SU-DHL-6 (cell line): ENCODE measurements at regions not wholly inside any gene's neighbourhood (a gene's known extent, or its start where the extent isn't known, plus 50 kb on each side); places are given as distances from the start of the nearest gene placed in this dataset.
"Not testable (repeated sequence)": the region's sequence is repeated elsewhere in the genome, so short reads cannot be mapped to it uniquely, and the experiment has no call there.

Experiments
- H2AFZ ChIP-seq: fragments of 200-600 bp; sonication (generic); 2 replicates; pipeline ENCODE4 v1.6.1; 2014; ENCODE audit warnings: low read depth, mild to moderate bottlenecking, moderate library complexity, mixed read lengths, antibody characterized with exemption, low read length; ENCODE audit not compliant: severe bottlenecking
- H3F3A ChIP-seq: fragments of 200-600 bp; shearing (Covaris generic); 2 replicates; pipeline ENCODE4 v1.6.0; 2016; ENCODE audit warnings: antibody characterized with exemption, mild to moderate bottlenecking; ENCODE audit not compliant: insufficient read depth
- H3K27ac ChIP-seq: fragments of 200-600 bp; sonication (generic); 2 replicates; pipeline ENCODE4 v1.5.1; 2016; ENCODE audit warnings: low read depth, mild to moderate bottlenecking, low read length, moderate library complexity, mixed read lengths
- H3K27me3 ChIP-seq: fragments of 200-600 bp; sonication (generic), shearing (Covaris generic); 2 replicates; pipeline ENCODE4 v1.6.0; 2014; ENCODE audit warnings: mild to moderate bottlenecking, low read length
- H3K36me3 ChIP-seq: fragments of 200-600 bp; sonication (generic); 2 replicates; pipeline ENCODE4 v1.6.1; 2014; ENCODE audit warnings: mild to moderate bottlenecking, low read length, mixed read lengths
- H3K4me2 ChIP-seq: fragments of 300-600, 200-600 bp; shearing (Covaris generic), sonication (generic); 2 replicates; pipeline ENCODE4 v1.6.0; 2014; ENCODE audit warnings: low read length, low read depth, mild to moderate bottlenecking; ENCODE audit not compliant: poor library complexity, severe bottlenecking
- H3K4me3 ChIP-seq: fragments of 200-600 bp; sonication (generic); 2 replicates; pipeline ENCODE4 v1.5.1; 2014; ENCODE audit warnings: antibody characterized with exemption, low read length, mild to moderate bottlenecking, mixed read lengths; ENCODE audit not compliant: insufficient read depth, poor library complexity, severe bottlenecking
- H3K79me2 ChIP-seq: fragments of 200-600 bp; sonication (generic); 2 replicates; pipeline ENCODE4 v1.6.1; 2014; ENCODE audit warnings: mild to moderate bottlenecking, low read length, moderate library complexity; ENCODE audit not compliant: insufficient read depth
- H3K9ac ChIP-seq: fragments of 200-600 bp; sonication (generic); 2 replicates; pipeline ENCODE4 v1.7.0; 2014; ENCODE audit warnings: mild to moderate bottlenecking, low read length
- H3K9me2 ChIP-seq: fragments of 200-600 bp; sonication (generic); replicated peaks from 2 replicates; pipeline ENCODE4 v1.6.1; 2014; ENCODE audit warnings: low read length; ENCODE audit not compliant: insufficient read depth
- H3K9me3 ChIP-seq: fragments of 200-600 bp; sonication (generic); 2 replicates; pipeline ENCODE4 v1.6.1; 2014; ENCODE audit warnings: low read length, mixed read lengths; ENCODE audit not compliant: insufficient read depth
- H4K20me1 ChIP-seq: fragments of 200-600 bp; sonication (generic); 2 replicates; pipeline ENCODE4 v1.6.1; 2014; ENCODE audit warnings: low read depth, mild to moderate bottlenecking, antibody characterized with exemption, low read length, moderate library complexity, mixed read lengths
- CTCF ChIP-seq: fragments of 200-600 bp; sonication (generic); IDR thresholded peaks from one replicate; pipeline ENCODE4 v1.5.1; 2017; ENCODE audit warnings: antibody characterized with exemption, mild to moderate bottlenecking, low read length, moderate library complexity; ENCODE audit not compliant: insufficient read depth, poor library complexity, severe bottlenecking
- EZH2phosphoT487 ChIP-seq: fragments of 200-600 bp; sonication (generic), shearing (Covaris generic); conservative IDR thresholded peaks from 2 replicates; pipeline ENCODE4 v1.6.1; 2018; ENCODE audit warnings: mild to moderate bottlenecking, antibody characterized with exemption, low read length, moderate library complexity, mixed read lengths

GRCh38 chr1:187996780-187997179 lies 1168.0 kb downstream of the PLA2G4A start:
- H3K27me3 ChIP-seq, result no peaks in the 10 kb centered on the region
- H4K20me1 ChIP-seq, result no peaks in the 10 kb centered on the region
- no peak overlapping the region for H3K9ac ChIP-seq
- no peaks in the 10 kb centered on the region for H3F3A ChIP-seq
- no peak overlapping the region for H3K27ac ChIP-seq
- no peak overlapping the region for H3K4me3 ChIP-seq
- H3K79me2 ChIP-seq, result no peaks in the 10 kb centered on the region
- H3K4me2 ChIP-seq, result no peak overlapping the region
- no peaks in the 10 kb centered on the region for H3K36me3 ChIP-seq
- H3K9me2 ChIP-seq, result no peaks in the 10 kb centered on the region
- H3K9me3 ChIP-seq, result no peaks in the 10 kb centered on the region
- H2AFZ ChIP-seq, result no peak overlapping the region
- no peak for TF ChIP-seq CTCF
- no peak for TF ChIP-seq EZH2phosphoT487

GRCh38 chr1:187999973-188000372 lies 1171.2 kb downstream of the PLA2G4A start:
- H3K4me3 ChIP-seq, result no peak overlapping the region
- H3K27ac ChIP-seq, result no peak overlapping the region
- H3K4me2 ChIP-seq, result no peak overlapping the region
- H4K20me1 ChIP-seq, result no peaks in the 10 kb centered on the region
- H3K9me2 ChIP-seq, result no peaks in the 10 kb centered on the region
- H2AFZ ChIP-seq, result no peak overlapping the region
- TF ChIP-seq EZH2phosphoT487 (no peak), CTCF (no peak)
- H3K9me3 ChIP-seq, result no peaks in the 10 kb centered on the region
- H3K79me2 ChIP-seq, result no peaks in the 10 kb centered on the region
- H3K27me3 ChIP-seq, result no peaks in the 10 kb centered on the region
- no peak overlapping the region for H3K9ac ChIP-seq
- H3F3A ChIP-seq, result no peaks in the 10 kb centered on the region
- no peaks in the 10 kb centered on the region for H3K36me3 ChIP-seq

GRCh38 chr1:188003687-188004086 lies 1174.9 kb downstream of the PLA2G4A start:
- not testable (repeated sequence) for H4K20me1 ChIP-seq

GRCh38 chr1:188004849-188005248 lies 1176.1 kb downstream of the PLA2G4A start:
- no peaks in the 10 kb centered on the region for H3K79me2 ChIP-seq

More at GRCh38 chr1:188003687-188004086, 1174.9 kb downstream of the PLA2G4A start:
- not testable (repeated sequence) for H3K79me2 ChIP-seq, H3K36me3 ChIP-seq, H3K4me2 ChIP-seq, H3K9ac ChIP-seq, H3K9me2 ChIP-seq, H3F3A ChIP-seq, H3K27ac ChIP-seq, H3K27me3 ChIP-seq, H3K4me3 ChIP-seq, H2AFZ ChIP-seq, H3K9me3 ChIP-seq

More at GRCh38 chr1:188004849-188005248, 1176.1 kb downstream of the PLA2G4A start:
- Histone ChIP-seq H3K9me2 (no peaks in the 10 kb centered on the region), H3K4me3 (no peak overlapping the region), H3K4me2 (no peak overlapping the region), H4K20me1 (no peaks in the 10 kb centered on the region), H3K27me3 (no peaks in the 10 kb centered on the region), H3K9ac (no peak overlapping the region), H3F3A (no peaks in the 10 kb centered on the region), H3K9me3 (no peaks in the 10 kb centered on the region), H3K36me3 (no peaks in the 10 kb centered on the region), H3K27ac (no peak overlapping the region), H2AFZ (no peak overlapping the region)
- TF ChIP-seq CTCF (no peak), EZH2phosphoT487 (no peak)
